Loucy (cell line): ENCODE measurements at regions not wholly inside any gene's neighbourhood (a gene's known extent, or its start where the extent isn't known, plus 50 kb on each side); places are given as distances from the start of the nearest gene placed in this dataset.
A peak's percentile ranks its signal among the peaks of the same experiment; 100 is the strongest.

ENCODE experiments used
- H2AFZ ChIP-seq: fragments of 200-600 bp; sonication (generic); 2 replicates; pipeline ENCODE4 v1.6.0; 2016; ENCODE audit warnings: antibody characterized with exemption, mild to moderate bottlenecking, low read length, moderate library complexity
- H3F3A ChIP-seq: fragments of 200-600 bp; 2 replicates; pipeline ENCODE4 v1.6.0; 2016; ENCODE audit warnings: antibody characterized with exemption, low read depth, mild to moderate bottlenecking
- H3K27me3 ChIP-seq: fragments of 200-600 bp; sonication (generic); 2 replicates; pipeline ENCODE4 v1.6.1; 2014; ENCODE audit warnings: low read length, mild to moderate bottlenecking; ENCODE audit not compliant: insufficient read depth, poor library complexity, severe bottlenecking
- H3K36me3 ChIP-seq: fragments of 200-600 bp; sonication (generic); 2 replicates; pipeline ENCODE4 v1.6.1; 2016; ENCODE audit warnings: low read length; ENCODE audit not compliant: insufficient read depth
- H3K4me1 ChIP-seq: fragments of 200-600 bp; sonication (generic); 2 replicates; pipeline ENCODE4 v1.5.1; 2014; ENCODE audit warnings: low read length, mild to moderate bottlenecking; ENCODE audit not compliant: insufficient read depth, poor library complexity, severe bottlenecking
- H3K4me2 ChIP-seq: fragments of 200-600 bp; sonication (generic); 2 replicates; pipeline ENCODE4 v1.6.0; 2014; ENCODE audit warnings: antibody characterized with exemption, low read length, low read depth, mild to moderate bottlenecking; ENCODE audit not compliant: poor library complexity, severe bottlenecking
- H3K4me3 ChIP-seq: fragments of 200-600 bp; sonication (generic); 2 replicates; pipeline ENCODE4 v1.5.1; 2014; ENCODE audit warnings: low read length, mild to moderate bottlenecking, mixed read lengths; ENCODE audit not compliant: poor library complexity, severe bottlenecking
- H3K79me2 ChIP-seq: fragments of 200-600 bp; sonication (generic); 2 replicates; pipeline ENCODE4 v1.6.1; 2014; ENCODE audit warnings: low read length; ENCODE audit not compliant: insufficient read depth
- H3K9ac ChIP-seq: fragments of 200-600 bp; sonication (generic); 2 replicates; pipeline ENCODE4 v1.6.0; 2014; ENCODE audit warnings: mild to moderate bottlenecking, low read depth, low read length, moderate library complexity; ENCODE audit not compliant: poor library complexity, severe bottlenecking
- H3K9me2 ChIP-seq: fragments of 200-600 bp; sonication (generic); replicated peaks from 2 replicates; pipeline ENCODE4 v1.6.1; 2016; ENCODE audit warnings: low read depth, low read length, mixed read lengths
- H3K9me3 ChIP-seq: fragments of 200-600 bp; sonication (generic); 2 replicates; pipeline ENCODE4 v1.6.1; 2014; ENCODE audit warnings: mild to moderate bottlenecking, antibody characterized with exemption, low read length, low read depth; ENCODE audit not compliant: insufficient read depth
- H4K20me1 ChIP-seq: fragments of 200-600 bp; sonication (generic); 2 replicates; pipeline ENCODE4 v1.6.0; 2014; ENCODE audit warnings: antibody characterized with exemption, low read length, mild to moderate bottlenecking; ENCODE audit not compliant: insufficient read depth, poor library complexity, severe bottlenecking
- EZH2phosphoT487 ChIP-seq: fragments of 200-600 bp; IDR thresholded peaks from 2 replicates; pipeline ENCODE4 v1.6.1; 2018; ENCODE audit warnings: antibody characterized with exemption, mild to moderate bottlenecking, moderate library complexity, borderline replicate concordance
- TF ChIP-seq, protein P1 (sequence below): fragments of 200-600 bp; sonication (generic); conservative IDR thresholded peaks from 2 replicates; pipeline ENCODE4 v1.5.1; 2014; ENCODE audit warnings: mild to moderate bottlenecking, antibody characterized with exemption, low read length

DNA sequence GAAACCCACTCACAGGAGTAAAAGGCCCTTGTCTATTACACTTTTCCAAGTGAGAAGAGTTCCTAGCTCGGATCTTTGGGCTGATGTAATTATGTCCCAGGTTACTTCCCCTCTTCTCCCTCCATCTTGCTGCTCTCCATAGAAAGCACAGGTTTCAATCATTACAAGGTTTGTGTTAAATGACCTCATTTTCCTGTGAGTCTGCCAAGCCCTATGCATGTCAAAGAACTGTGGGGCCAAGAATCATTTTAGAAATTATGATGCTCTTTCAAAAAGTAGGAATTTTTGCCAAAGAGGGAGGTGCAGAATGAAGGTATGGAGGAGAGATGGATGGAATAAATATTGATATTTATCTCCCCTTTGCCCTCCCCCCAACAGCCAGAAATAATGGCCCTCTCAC, 129.3 kb upstream of the TPM1 start:
- Histone ChIP-seq H3K4me2 (no peak overlapping the region), H3K27me3 (no peaks in the 10 kb centered on the region), H3K9me3 (no peaks in the 10 kb centered on the region), H3K9me2 (no peaks in the 10 kb centered on the region), H3F3A (no peaks in the 10 kb centered on the region), H3K36me3 (no peaks in the 10 kb centered on the region), H2AFZ (no peak overlapping the region), H4K20me1 (no peaks in the 10 kb centered on the region), H3K79me2 (no peaks in the 10 kb centered on the region), H3K9ac (no peak overlapping the region), H3K4me3 (no peak overlapping the region), H3K4me1 (no peaks in the 10 kb centered on the region)
- TF ChIP-seq, protein P1, sequence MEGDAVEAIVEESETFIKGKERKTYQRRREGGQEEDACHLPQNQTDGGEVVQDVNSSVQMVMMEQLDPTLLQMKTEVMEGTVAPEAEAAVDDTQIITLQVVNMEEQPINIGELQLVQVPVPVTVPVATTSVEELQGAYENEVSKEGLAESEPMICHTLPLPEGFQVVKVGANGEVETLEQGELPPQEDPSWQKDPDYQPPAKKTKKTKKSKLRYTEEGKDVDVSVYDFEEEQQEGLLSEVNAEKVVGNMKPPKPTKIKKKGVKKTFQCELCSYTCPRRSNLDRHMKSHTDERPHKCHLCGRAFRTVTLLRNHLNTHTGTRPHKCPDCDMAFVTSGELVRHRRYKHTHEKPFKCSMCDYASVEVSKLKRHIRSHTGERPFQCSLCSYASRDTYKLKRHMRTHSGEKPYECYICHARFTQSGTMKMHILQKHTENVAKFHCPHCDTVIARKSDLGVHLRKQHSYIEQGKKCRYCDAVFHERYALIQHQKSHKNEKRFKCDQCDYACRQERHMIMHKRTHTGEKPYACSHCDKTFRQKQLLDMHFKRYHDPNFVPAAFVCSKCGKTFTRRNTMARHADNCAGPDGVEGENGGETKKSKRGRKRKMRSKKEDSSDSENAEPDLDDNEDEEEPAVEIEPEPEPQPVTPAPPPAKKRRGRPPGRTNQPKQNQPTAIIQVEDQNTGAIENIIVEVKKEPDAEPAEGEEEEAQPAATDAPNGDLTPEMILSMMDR: no peak
- no peak for TF ChIP-seq EZH2phosphoT487

GRCh38 chr15:62914461-62915079, 128.0 kb upstream of the TPM1 start:
- H3K9ac ChIP-seq: no peak overlapping the region
- H3K9me3 ChIP-seq: no peaks in the 10 kb centered on the region
- no peaks in the 10 kb centered on the region for H3K79me2 ChIP-seq
- no peak overlapping the region for H2AFZ ChIP-seq
- H3K36me3 ChIP-seq: no peaks in the 10 kb centered on the region
- no peaks in the 10 kb centered on the region for H4K20me1 ChIP-seq
- no peaks in the 10 kb centered on the region for H3K9me2 ChIP-seq
- H3F3A ChIP-seq: no peaks in the 10 kb centered on the region
- no peak overlapping the region for H3K4me2 ChIP-seq
- no peak for TF ChIP-seq EZH2phosphoT487
- TF ChIP-seq, protein P1: no peak
- no peak overlapping the region for H3K4me3 ChIP-seq
- H3K27me3 ChIP-seq: no peaks in the 10 kb centered on the region
- no peaks in the 10 kb centered on the region for H3K4me1 ChIP-seq

DNA sequence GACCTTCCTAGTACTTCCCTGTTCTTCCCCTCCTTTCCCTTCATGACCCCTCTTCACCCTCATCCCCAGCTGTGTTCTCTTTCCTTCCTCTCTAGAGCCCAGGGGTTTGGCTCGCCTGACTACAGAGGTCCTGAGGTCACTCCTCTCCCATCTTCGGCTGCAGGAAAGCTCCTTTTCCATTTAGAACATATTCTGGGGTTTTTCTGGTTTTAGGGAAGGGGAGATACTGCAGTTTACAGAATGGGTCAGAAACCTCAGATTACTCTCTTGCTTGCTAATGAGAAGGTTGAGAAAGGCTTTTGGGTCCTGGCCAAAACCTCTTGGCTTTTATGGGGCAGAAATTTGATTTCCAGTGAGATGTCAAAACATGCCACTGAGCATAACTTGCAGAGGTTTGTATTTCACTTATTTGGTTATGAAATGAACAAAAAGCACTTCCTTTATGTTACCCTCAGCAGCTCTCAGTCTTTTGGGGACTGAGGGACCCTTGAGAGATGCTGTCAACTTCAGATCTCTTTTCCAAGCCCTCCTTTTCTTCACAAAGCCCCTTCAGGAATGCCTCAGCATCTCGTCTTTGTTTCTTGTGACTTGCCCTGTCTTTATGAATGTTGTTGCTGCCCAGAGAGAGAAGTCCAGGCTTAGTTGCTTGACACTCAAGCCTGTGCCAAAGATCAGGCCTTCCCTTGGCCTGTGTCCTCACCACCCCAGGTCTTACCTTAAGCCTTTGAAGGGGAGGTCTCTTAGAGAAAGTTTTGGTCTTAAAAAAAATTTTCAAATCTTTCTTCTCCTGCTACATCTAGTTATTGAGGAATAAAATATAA, 121.7 kb upstream of the TPM1 start:
- no peak overlapping the region for H3K4me2 ChIP-seq
- no peak overlapping the region for H3K9ac ChIP-seq
- H3K27me3 ChIP-seq: no peaks in the 10 kb centered on the region
- H3K9me2 ChIP-seq: no peaks in the 10 kb centered on the region
- H4K20me1 ChIP-seq: no peaks in the 10 kb centered on the region
- H3K9me3 ChIP-seq: no peaks in the 10 kb centered on the region
- TF ChIP-seq, protein P1: no peak
- no peak for TF ChIP-seq EZH2phosphoT487
- peaks cover 4% of the 10 kb centered on the region for H3K4me1 ChIP-seq
- no peaks in the 10 kb centered on the region for H3F3A ChIP-seq
- H2AFZ ChIP-seq: 0 out of 2 replicates have a peak overlapping the region, but pooled peaks have one; percentile 26
- no peaks in the 10 kb centered on the region for H3K79me2 ChIP-seq
- no peak overlapping the region for H3K4me3 ChIP-seq
- H3K36me3 ChIP-seq: no peaks in the 10 kb centered on the region
